Gastrocnemius medialis (tissue), 4 donors: ENCODE measurements at regions not wholly inside any gene's neighbourhood (a gene's known extent, or its start where the extent isn't known, plus 50 kb on each side); places are given as distances from the start of the nearest gene placed in this dataset.

ENCODE experiments used
- POLR2A ChIP-seq, 2 donors: fragments of 450-650 bp; IDR thresholded peaks; one replicate each; pipeline ENCODE4 v1.6.1; 2017; ENCODE audit warnings: antibody characterized with exemption in 2 of 2, mild to moderate bottlenecking in 2 of 2, moderate library complexity in 2 of 2
- TF ChIP-seq, protein P1 (sequence below), 5 experiments: fragments of 450-650 bp in 3 of 5; fragments of 200-600 bp in 2 of 5; sonication (generic) in 2 of 5; IDR thresholded peaks in 4 of 5; conservative IDR thresholded peaks in 1 of 5; 1 replicate in 4 of 5; 2 replicates in 1 of 5; pipeline ENCODE4 v1.5.1; 2016 to 2019; ENCODE audit warnings: antibody characterized with exemption in 5 of 5, mild to moderate bottlenecking in 3 of 5, moderate library complexity in 3 of 5

DNA sequence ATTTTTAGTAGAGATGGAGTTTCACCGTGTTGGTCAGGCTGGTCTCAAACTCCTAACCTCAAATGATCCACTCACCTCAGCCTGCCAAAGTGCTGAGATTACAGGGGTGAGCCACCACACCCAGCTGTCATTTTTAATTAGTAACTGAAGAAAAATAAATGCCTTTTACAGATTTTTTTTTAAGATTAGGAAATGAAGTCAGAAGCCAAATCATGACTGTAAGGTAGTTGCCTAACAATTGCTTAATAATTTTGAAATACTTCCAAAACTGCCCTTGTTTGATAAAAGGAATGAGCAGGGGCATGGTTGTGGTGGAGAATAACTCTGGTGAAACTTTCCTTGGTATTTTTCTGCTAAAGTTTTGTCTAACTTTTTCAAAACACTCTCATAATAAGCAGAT lies 98.9 kb upstream of the SLC5A12 start:
- TF ChIP-seq, protein P1, sequence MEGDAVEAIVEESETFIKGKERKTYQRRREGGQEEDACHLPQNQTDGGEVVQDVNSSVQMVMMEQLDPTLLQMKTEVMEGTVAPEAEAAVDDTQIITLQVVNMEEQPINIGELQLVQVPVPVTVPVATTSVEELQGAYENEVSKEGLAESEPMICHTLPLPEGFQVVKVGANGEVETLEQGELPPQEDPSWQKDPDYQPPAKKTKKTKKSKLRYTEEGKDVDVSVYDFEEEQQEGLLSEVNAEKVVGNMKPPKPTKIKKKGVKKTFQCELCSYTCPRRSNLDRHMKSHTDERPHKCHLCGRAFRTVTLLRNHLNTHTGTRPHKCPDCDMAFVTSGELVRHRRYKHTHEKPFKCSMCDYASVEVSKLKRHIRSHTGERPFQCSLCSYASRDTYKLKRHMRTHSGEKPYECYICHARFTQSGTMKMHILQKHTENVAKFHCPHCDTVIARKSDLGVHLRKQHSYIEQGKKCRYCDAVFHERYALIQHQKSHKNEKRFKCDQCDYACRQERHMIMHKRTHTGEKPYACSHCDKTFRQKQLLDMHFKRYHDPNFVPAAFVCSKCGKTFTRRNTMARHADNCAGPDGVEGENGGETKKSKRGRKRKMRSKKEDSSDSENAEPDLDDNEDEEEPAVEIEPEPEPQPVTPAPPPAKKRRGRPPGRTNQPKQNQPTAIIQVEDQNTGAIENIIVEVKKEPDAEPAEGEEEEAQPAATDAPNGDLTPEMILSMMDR (IDR thresholded peaks at IDR 0.05 in 4 of 5, conservative IDR thresholded peaks at IDR 0.05 in 1 of 5) = no peak
- no peak for TF ChIP-seq POLR2A (IDR thresholded peaks at IDR 0.05)
